ENCODE measurements at regions not wholly inside any gene's neighbourhood (a gene's known extent, or its start where the extent isn't known, plus 50 kb on each side); places are given as distances from the start of the nearest gene placed in this dataset.
A peak's percentile ranks its signal among the peaks of the same experiment; 100 is the strongest.

GRCh38 chr6:12493446-12493845, 203.3 kb downstream of the EDN1 start:
- H2AFZ ChIP-seq (ENCODE audit: low read depth, low read length), result no peak overlapping the region

DNA sequence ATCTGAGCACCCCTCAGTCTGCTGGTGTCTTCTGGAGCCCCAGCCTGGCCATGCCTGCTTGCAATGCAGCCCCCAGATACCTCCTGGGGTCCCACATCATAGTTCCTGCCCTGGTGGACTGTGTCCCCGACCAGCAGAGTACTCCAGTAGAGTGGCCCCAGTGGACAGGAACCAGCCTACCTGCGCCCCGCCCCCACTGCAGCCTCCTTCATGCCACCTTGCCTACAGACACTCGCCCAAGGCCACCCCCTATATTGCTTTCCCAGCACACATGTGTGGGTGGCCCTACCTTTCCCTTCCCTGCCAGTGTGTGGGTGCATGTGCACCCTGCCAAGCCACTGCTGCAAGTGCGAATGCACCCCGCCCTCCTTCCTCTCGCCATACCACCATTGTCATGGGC, 204.0 kb downstream of the EDN1 start:
- Mint-ChIP-seq H3K9me3 (ENCODE audit: unreplicated experiment) (peaks cover 2% of the 10 kb centered on the region), H3K36me3 (ENCODE audit: low read depth, unreplicated experiment) (no peaks in the 10 kb centered on the region), H3K27me3 (ENCODE audit: low read depth, unreplicated experiment) (no peaks in the 10 kb centered on the region), H3K4me3 (ENCODE audit: unreplicated experiment) (no peak overlapping the region), H3K27ac (ENCODE audit: unreplicated experiment) (peak overlapping the region; percentile 29), H3K4me1 (ENCODE audit: low read depth, unreplicated experiment) (peaks cover 9% of the 10 kb centered on the region)
- no peak overlapping the region for H3K4me2 ChIP-seq (ENCODE audit: low read length)
- TF ChIP-seq EZH2 (IDR thresholded peaks at IDR 0.05; ENCODE audit: insufficient read depth, low read length) (no peak), CTCF (IDR thresholded peaks at IDR 0.05; ENCODE audit: insufficient read depth, low read depth, low read length) (no peak)
- H3K4me3 ChIP-seq (ENCODE audit: insufficient read depth, low read depth, low read length), result no peak overlapping the region
- no peaks in the 10 kb centered on the region for H3K9me3 ChIP-seq (ENCODE audit: insufficient read depth, low read depth, low read length)
- no peak overlapping the region for H3K27ac ChIP-seq (ENCODE audit: low read depth, low read length)
- no peaks in the 10 kb centered on the region for H4K20me1 ChIP-seq (ENCODE audit: insufficient read depth, low read length)
- H3K9ac ChIP-seq (ENCODE audit: low read length), result no peak overlapping the region
- no peak for FAIRE-seq
- H3K36me3 ChIP-seq (ENCODE audit: insufficient read depth, low read length), result no peaks in the 10 kb centered on the region
- no peaks in the 10 kb centered on the region for H3K79me2 ChIP-seq (ENCODE audit: insufficient read depth, low read length)
- H3K27me3 ChIP-seq (ENCODE audit: insufficient read depth, low read length), result no peaks in the 10 kb centered on the region
- no peak overlapping the region for H2AFZ ChIP-seq (ENCODE audit: low read depth, low read length)
- no peak for DNase-seq (ENCODE audit: low read depth)
- H3K4me1 ChIP-seq (ENCODE audit: insufficient read depth, low read length), result peaks cover 19% of the 10 kb centered on the region

More at GRCh38 chr6:12493446-12493845, 203.3 kb downstream of the EDN1 start:
- H3K4me3 Mint-ChIP-seq (ENCODE audit: unreplicated experiment), result no peak overlapping the region
- TF ChIP-seq EZH2 (IDR thresholded peaks at IDR 0.05; ENCODE audit: insufficient read depth, low read length) (no peak), CTCF (IDR thresholded peaks at IDR 0.05; ENCODE audit: insufficient read depth, low read depth, low read length) (no peak)
- Histone ChIP-seq H3K27ac (ENCODE audit: low read depth, low read length) (no peak overlapping the region), H3K4me3 (ENCODE audit: insufficient read depth, low read depth, low read length) (no peak overlapping the region), H3K4me2 (ENCODE audit: low read length) (no peak overlapping the region), H3K36me3 (ENCODE audit: insufficient read depth, low read length) (no peaks in the 10 kb centered on the region), H3K27me3 (ENCODE audit: insufficient read depth, low read length) (no peaks in the 10 kb centered on the region), H3K79me2 (ENCODE audit: insufficient read depth, low read length) (no peaks in the 10 kb centered on the region), H4K20me1 (ENCODE audit: insufficient read depth, low read length) (no peaks in the 10 kb centered on the region), H3K9me3 (ENCODE audit: insufficient read depth, low read depth, low read length) (no peaks in the 10 kb centered on the region), H3K4me1 (ENCODE audit: insufficient read depth, low read length) (peaks cover 19% of the 10 kb centered on the region), H3K9ac (ENCODE audit: low read length) (no peak overlapping the region)
- peaks cover under 1% of the 10 kb centered on the region for H3K9me3 Mint-ChIP-seq (ENCODE audit: unreplicated experiment)
- H3K36me3 Mint-ChIP-seq (ENCODE audit: low read depth, unreplicated experiment), result no peaks in the 10 kb centered on the region
- no peaks in the 10 kb centered on the region for H3K27me3 Mint-ChIP-seq (ENCODE audit: low read depth, unreplicated experiment)
- peaks cover 9% of the 10 kb centered on the region for H3K4me1 Mint-ChIP-seq (ENCODE audit: low read depth, unreplicated experiment)
- FAIRE-seq, result no peak
- DNase-seq (ENCODE audit: low read depth), result no peak
- no peak overlapping the region for H3K27ac Mint-ChIP-seq (ENCODE audit: unreplicated experiment)

GRCh38 chr6:12501990-12502389, 211.8 kb downstream of the EDN1 start:
- H3K4me3 Mint-ChIP-seq (ENCODE audit: unreplicated experiment), result no peak overlapping the region
- peaks cover 2% of the 10 kb centered on the region for H3K9me3 Mint-ChIP-seq (ENCODE audit: unreplicated experiment)
- TF ChIP-seq EZH2 (IDR thresholded peaks at IDR 0.05; ENCODE audit: insufficient read depth, low read length) (no peak), CTCF (IDR thresholded peaks at IDR 0.05; ENCODE audit: insufficient read depth, low read depth, low read length) (no peak)
- Histone ChIP-seq H3K9me3 (ENCODE audit: insufficient read depth, low read depth, low read length) (no peaks in the 10 kb centered on the region), H3K27ac (ENCODE audit: low read depth, low read length) (no peak overlapping the region), H3K27me3 (ENCODE audit: insufficient read depth, low read length) (no peaks in the 10 kb centered on the region), H3K79me2 (ENCODE audit: insufficient read depth, low read length) (no peaks in the 10 kb centered on the region), H3K36me3 (ENCODE audit: insufficient read depth, low read length) (no peaks in the 10 kb centered on the region), H3K9ac (ENCODE audit: low read length) (no peak overlapping the region), H2AFZ (ENCODE audit: low read depth, low read length) (no peak overlapping the region), H3K4me3 (ENCODE audit: insufficient read depth, low read depth, low read length) (no peak overlapping the region), H3K4me2 (ENCODE audit: low read length) (no peak overlapping the region), H4K20me1 (ENCODE audit: insufficient read depth, low read length) (no peaks in the 10 kb centered on the region), H3K4me1 (ENCODE audit: insufficient read depth, low read length) (no peaks in the 10 kb centered on the region)
- no peak for DNase-seq (ENCODE audit: low read depth)
- no peak overlapping the region for H3K27ac Mint-ChIP-seq (ENCODE audit: unreplicated experiment)
- no peaks in the 10 kb centered on the region for H3K4me1 Mint-ChIP-seq (ENCODE audit: low read depth, unreplicated experiment)
- H3K36me3 Mint-ChIP-seq (ENCODE audit: low read depth, unreplicated experiment), result no peaks in the 10 kb centered on the region
- FAIRE-seq, result no peak
- H3K27me3 Mint-ChIP-seq (ENCODE audit: low read depth, unreplicated experiment), result no peaks in the 10 kb centered on the region

Data from astrocyte (in vitro differentiated cells and primary cell).